ENCODE measurements at regions not wholly inside any gene's neighbourhood (a gene's known extent, or its start where the extent isn't known, plus 50 kb on each side); places are given as distances from the start of the nearest gene placed in this dataset.
"Not testable (repeated sequence)": the region's sequence is repeated elsewhere in the genome, so short reads cannot be mapped to it uniquely, and the experiment has no call there.

GRCh38 chr6:90362318-90362717 lies 65.7 kb upstream of the BACH2 start:
- Histone ChIP-seq H3K27me3 (ENCODE audit: control insufficient read depth, insufficient read depth, low read length) (no peaks in the 10 kb centered on the region), H3K36me3 (ENCODE audit: control insufficient read depth, insufficient read depth, low read length) (no peaks in the 10 kb centered on the region), H3K4me3 (ENCODE audit: low read depth, low read length) (no peak overlapping the region)
- DNase-seq (ENCODE audit: low read depth), result no peak
- no peak for TF ChIP-seq CTCF (IDR thresholded peaks at IDR 0.05; ENCODE audit: insufficient read depth, low read length, poor library complexity, severe bottlenecking)

GRCh38 chr6:90361174-90361573 lies 64.5 kb upstream of the BACH2 start:
- no peak for DNase-seq (ENCODE audit: low read depth)
- H3K36me3 ChIP-seq (ENCODE audit: control insufficient read depth, insufficient read depth, low read length), result no peaks in the 10 kb centered on the region
- H3K4me3 ChIP-seq (ENCODE audit: low read depth, low read length), result no peak overlapping the region
- no peaks in the 10 kb centered on the region for H3K27me3 ChIP-seq (ENCODE audit: control insufficient read depth, insufficient read depth, low read length)
- no peak for TF ChIP-seq CTCF (IDR thresholded peaks at IDR 0.05; ENCODE audit: insufficient read depth, low read length, poor library complexity, severe bottlenecking)

- not testable (repeated sequence) for DNase-seq (ENCODE audit: low read depth); H3K27me3 ChIP-seq (ENCODE audit: control insufficient read depth, insufficient read depth, low read length); H3K4me3 ChIP-seq (ENCODE audit: low read depth, low read length); H3K36me3 ChIP-seq (ENCODE audit: control insufficient read depth, insufficient read depth, low read length)
Observed at GRCh38 chr6:90358036-90358770, 61.6 kb upstream of the BACH2 start.

GRCh38 chr6:90356012-90356421 lies 59.4 kb upstream of the BACH2 start:
- TF ChIP-seq CTCF (IDR thresholded peaks at IDR 0.05; ENCODE audit: insufficient read depth, low read length, poor library complexity, severe bottlenecking), result no peak
- H3K27me3 ChIP-seq (ENCODE audit: control insufficient read depth, insufficient read depth, low read length), result no peaks in the 10 kb centered on the region
- no peaks in the 10 kb centered on the region for H3K36me3 ChIP-seq (ENCODE audit: control insufficient read depth, insufficient read depth, low read length)
- DNase-seq (ENCODE audit: low read depth), result no peak
- H3K4me3 ChIP-seq (ENCODE audit: low read depth, low read length), result no peak overlapping the region

- DNase-seq (ENCODE audit: low read depth), result no peak
- Histone ChIP-seq H3K36me3 (ENCODE audit: control insufficient read depth, insufficient read depth, low read length) (no peaks in the 10 kb centered on the region), H3K4me3 (ENCODE audit: low read depth, low read length) (no peak overlapping the region), H3K27me3 (ENCODE audit: control insufficient read depth, insufficient read depth, low read length) (no peaks in the 10 kb centered on the region)
- TF ChIP-seq CTCF (IDR thresholded peaks at IDR 0.05; ENCODE audit: insufficient read depth, low read length, poor library complexity, severe bottlenecking), result no peak
Observed at GRCh38 chr6:90354961-90355360, 58.3 kb upstream of the BACH2 start.

GRCh38 chr6:90351696-90352095 lies 55.1 kb upstream of the BACH2 start:
- Histone ChIP-seq H3K27me3 (ENCODE audit: control insufficient read depth, insufficient read depth, low read length) (no peaks in the 10 kb centered on the region), H3K4me3 (ENCODE audit: low read depth, low read length) (no peak overlapping the region), H3K36me3 (ENCODE audit: control insufficient read depth, insufficient read depth, low read length) (no peaks in the 10 kb centered on the region)
- TF ChIP-seq CTCF (IDR thresholded peaks at IDR 0.05; ENCODE audit: insufficient read depth, low read length, poor library complexity, severe bottlenecking), result no peak
- DNase-seq (ENCODE audit: low read depth), result no peak

All from kidney epithelial cell (primary cell).